ENCODE measurements at regions not wholly inside any gene's neighbourhood (a gene's known extent, or its start where the extent isn't known, plus 50 kb on each side); places are given as distances from the start of the nearest gene placed in this dataset.

DNA sequence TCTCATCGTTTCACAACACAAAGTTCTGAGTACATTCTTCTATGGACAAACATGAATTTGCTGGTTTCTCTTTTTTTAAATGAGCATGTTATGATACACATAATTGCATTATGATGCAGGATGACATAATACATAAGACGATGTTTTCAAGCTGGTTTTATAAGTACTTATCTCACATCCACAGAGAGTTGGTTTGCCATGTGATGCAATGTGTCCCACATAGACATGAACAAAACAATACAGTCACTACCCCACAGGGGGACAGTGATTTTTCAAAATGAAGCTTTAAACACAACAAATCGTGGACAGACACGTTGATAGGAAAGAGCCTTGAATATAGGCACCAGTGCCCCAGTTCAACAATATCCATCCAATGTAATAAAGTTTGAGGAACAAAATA, 447.1 kb downstream of the KLF12 start:
- ATAC-seq (no peak), DNase-seq (ENCODE audit: low read depth, low spot score) (no peak)
- intact Hi-C loops (cut with micrococcal nuclease), result no loop called here
- H3K36me3 ChIP-seq (ENCODE audit: control insufficient read depth in 1 of 2, insufficient read depth in 2 of 2, low read length in 2 of 2), result no peaks in the 10 kb centered on the region
- no peak overlapping the region for H3K4me2 ChIP-seq (ENCODE audit: low read length)
- H4K20me1 ChIP-seq (ENCODE audit: insufficient read depth), result no peaks in the 10 kb centered on the region
- H2AFZ ChIP-seq (ENCODE audit: low read depth, low read length, poor library complexity, severe bottlenecking), result no peak overlapping the region
- H3K9me2 ChIP-seq (ENCODE audit: insufficient read depth), result no peaks in the 10 kb centered on the region
- RAD21 ChIA-PET (ENCODE audit: low non-redundant PET in 1 of 2, low total read pairs in 2 of 2, uncharacterized antibody in 2 of 2, unreplicated experiment in 2 of 2), result no interaction called here
- POLR2A ChIA-PET, result no interaction called here
- BruUV-seq (replicated peaks), result no TSS peak
- H3K9ac ChIP-seq (ENCODE audit: low read length), result no peak overlapping the region
- H3K4me1 ChIP-seq (ENCODE audit: control insufficient read depth in 1 of 2, insufficient read depth in 2 of 2, low read length in 2 of 2), result no peaks in the 10 kb centered on the region
- CTCF ChIA-PET, result no interaction called here
- no peaks in the 10 kb centered on the region for H3K27me3 ChIP-seq (ENCODE audit: insufficient read depth, low read length)
- no peaks in the 10 kb centered on the region for H3K9me3 ChIP-seq (ENCODE audit: control insufficient read depth in 1 of 2, insufficient read depth in 1 of 2, low read depth in 1 of 2, low read length in 2 of 2)
- H3K79me2 ChIP-seq (ENCODE audit: insufficient read depth, low read length), result no peaks in the 10 kb centered on the region
- H3K4me3 ChIP-seq (replicated peaks in 1 of 2; ENCODE audit: low read depth in 1 of 2, low read length in 2 of 2), result no peak overlapping the region
- H3K27ac ChIP-seq (ENCODE audit: low read depth, low read length), result no peak overlapping the region
- TF ChIP-seq ZFX (IDR thresholded peaks at IDR 0.05), result no peak
- TF ChIP-seq TCF7L2 (IDR thresholded peaks at IDR 0.05; ENCODE audit: borderline replicate concordance, extremely low read depth, insufficient read depth, insufficient read length), result no peak
- no peak for TF ChIP-seq EZH2phosphoT487 (IDR thresholded peaks at IDR 0.05; ENCODE audit: borderline replicate concordance)
- TF ChIP-seq EGR1 (IDR thresholded peaks at IDR 0.05; ENCODE audit: low read depth), result no peak
- no peak for TF ChIP-seq FOSL1 (IDR thresholded peaks at IDR 0.05; ENCODE audit: low read depth)
- no peak for TF ChIP-seq ZNF274 (IDR thresholded peaks at IDR 0.05; ENCODE audit: low read depth, low read length)
- no peak for TF ChIP-seq POLR2A (IDR thresholded peaks at IDR 0.05; ENCODE audit: borderline replicate concordance, extremely low read depth, insufficient read depth, insufficient read length)
- no peak for TF ChIP-seq EZH2 (IDR thresholded peaks at IDR 0.05)
- no peak for TF ChIP-seq CEBPB (IDR thresholded peaks at IDR 0.05; ENCODE audit: low read depth)
- no peak for TF ChIP-seq POLR2AphosphoS5 (IDR thresholded peaks at IDR 0.05; ENCODE audit: low read depth, low read length)
- no peak for TF ChIP-seq CBX3 (IDR thresholded peaks at IDR 0.05; ENCODE audit: low read depth)
- no peak for TF ChIP-seq JUND (IDR thresholded peaks at IDR 0.05)
- no peak for TF ChIP-seq RAD21 (IDR thresholded peaks at IDR 0.05; ENCODE audit: low read depth)

GRCh38 chr13:73684750-73685149, 449.5 kb downstream of the KLF12 start:
- H4K20me1 ChIP-seq (ENCODE audit: insufficient read depth), result no peaks in the 10 kb centered on the region
- H3K27me3 ChIP-seq (ENCODE audit: insufficient read depth, low read length), result no peaks in the 10 kb centered on the region
- no peak overlapping the region for H3K9ac ChIP-seq (ENCODE audit: low read length)
- DNase-seq (ENCODE audit: low read depth, low spot score) (no peak), ATAC-seq (no peak)
- H3K9me2 ChIP-seq (ENCODE audit: insufficient read depth), result no peaks in the 10 kb centered on the region
- POLR2A ChIA-PET, result no interaction called here
- H3K4me3 ChIP-seq (replicated peaks in 1 of 2; ENCODE audit: low read depth in 1 of 2, low read length in 2 of 2), result no peak overlapping the region
- H3K36me3 ChIP-seq (ENCODE audit: control insufficient read depth in 1 of 2, insufficient read depth in 2 of 2, low read length in 2 of 2), result no peaks in the 10 kb centered on the region
- no peaks in the 10 kb centered on the region for H3K4me1 ChIP-seq (ENCODE audit: control insufficient read depth in 1 of 2, insufficient read depth in 2 of 2, low read length in 2 of 2)
- no TSS peak for BruUV-seq (replicated peaks)
- RAD21 ChIA-PET (ENCODE audit: low non-redundant PET in 1 of 2, low total read pairs in 2 of 2, uncharacterized antibody in 2 of 2, unreplicated experiment in 2 of 2), result no interaction called here
- no peaks in the 10 kb centered on the region for H3K79me2 ChIP-seq (ENCODE audit: insufficient read depth, low read length)
- no peak overlapping the region for H3K4me2 ChIP-seq (ENCODE audit: low read length)
- no peaks in the 10 kb centered on the region for H3K9me3 ChIP-seq (ENCODE audit: control insufficient read depth in 1 of 2, insufficient read depth in 1 of 2, low read depth in 1 of 2, low read length in 2 of 2)
- H3K27ac ChIP-seq (ENCODE audit: low read depth, low read length), result no peak overlapping the region
- CTCF ChIA-PET, result no interaction called here
- TF ChIP-seq, protein P1, sequence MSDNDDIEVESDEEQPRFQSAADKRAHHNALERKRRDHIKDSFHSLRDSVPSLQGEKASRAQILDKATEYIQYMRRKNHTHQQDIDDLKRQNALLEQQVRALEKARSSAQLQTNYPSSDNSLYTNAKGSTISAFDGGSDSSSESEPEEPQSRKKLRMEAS (IDR thresholded peaks at IDR 0.05), result no peak
- TF ChIP-seq SRF (IDR thresholded peaks at IDR 0.05; ENCODE audit: low read depth), result no peak
- TF ChIP-seq SP1 (IDR thresholded peaks at IDR 0.05; ENCODE audit: low read depth), result no peak
- no peak for TF ChIP-seq JUND (IDR thresholded peaks at IDR 0.05)
- no peak for TF ChIP-seq CTCF (IDR thresholded peaks at IDR 0.05 in 2 of 3, conservative IDR thresholded peaks at IDR 0.05 in 1 of 3; ENCODE audit: borderline replicate concordance in 1 of 3, insufficient read depth in 1 of 3, low read depth in 2 of 3, low read length in 2 of 3)
- TF ChIP-seq FOSL1 (IDR thresholded peaks at IDR 0.05; ENCODE audit: low read depth), result no peak
- TF ChIP-seq RAD21 (IDR thresholded peaks at IDR 0.05; ENCODE audit: low read depth), result no peak
- TF ChIP-seq POLR2AphosphoS5 (IDR thresholded peaks at IDR 0.05; ENCODE audit: low read depth, low read length), result no peak
- no peak for TF ChIP-seq EZH2phosphoT487 (IDR thresholded peaks at IDR 0.05; ENCODE audit: borderline replicate concordance)
- no peak for TF ChIP-seq SIN3A (IDR thresholded peaks at IDR 0.05; ENCODE audit: low read depth)
- no peak for TF ChIP-seq CEBPB (IDR thresholded peaks at IDR 0.05; ENCODE audit: low read depth)
- TF ChIP-seq ELF1 (IDR thresholded peaks at IDR 0.05; ENCODE audit: borderline replicate concordance, low read depth), result no peak
- TF ChIP-seq ZNF274 (IDR thresholded peaks at IDR 0.05; ENCODE audit: low read depth, low read length), result no peak
- no peak for TF ChIP-seq ATF3 (IDR thresholded peaks at IDR 0.05)
- TF ChIP-seq POLR2A (IDR thresholded peaks at IDR 0.05; ENCODE audit: borderline replicate concordance, extremely low read depth, insufficient read depth, insufficient read length), result no peak
- TF ChIP-seq ZFX (IDR thresholded peaks at IDR 0.05), result no peak
- no peak overlapping the region for H2AFZ ChIP-seq (ENCODE audit: low read depth, low read length, poor library complexity, severe bottlenecking)
- intact Hi-C loops (cut with micrococcal nuclease), result no loop called here

Measured in HCT116 (cell line).